Activated T-cell treated with anti-CD3 and anti-CD28 coated beads, Interleukin-2, amount 50 U/mL, for 24 hours (primary cell): ENCODE measurements at regions not wholly inside any gene's neighbourhood (a gene's known extent, or its start where the extent isn't known, plus 50 kb on each side); places are given as distances from the start of the nearest gene placed in this dataset.
"Not testable (repeated sequence)": the region's sequence is repeated elsewhere in the genome, so short reads cannot be mapped to it uniquely, and the experiment has no call there.

Experiments used
- DNase-seq: peaks from one replicate; pipeline ENCODE4 v3.0.0-alpha.2; 2020
- H3K27ac Mint-ChIP-seq: 2 replicates; pipeline ENCODE4 v1.8.0; 2020; ENCODE audit warnings: mild to moderate bottlenecking, mixed read lengths
- H3K27me3 Mint-ChIP-seq: 2 replicates; pipeline ENCODE4 v1.8.0; 2020; ENCODE audit warnings: mixed read lengths
- H3K36me3 Mint-ChIP-seq: 2 replicates; pipeline ENCODE4 v1.8.0; 2020; ENCODE audit warnings: low read depth, mixed read lengths
- H3K4me1 Mint-ChIP-seq: 2 replicates; pipeline ENCODE4 v1.8.0; 2020; ENCODE audit warnings: low read depth, mixed read lengths
- H3K4me3 Mint-ChIP-seq: 2 replicates; pipeline ENCODE4 v1.8.0; 2020; ENCODE audit warnings: mild to moderate bottlenecking, moderate library complexity, mixed read lengths
- H3K9me3 Mint-ChIP-seq: 2 replicates; pipeline ENCODE4 v1.8.0; 2020; ENCODE audit warnings: mixed read lengths

DNA sequence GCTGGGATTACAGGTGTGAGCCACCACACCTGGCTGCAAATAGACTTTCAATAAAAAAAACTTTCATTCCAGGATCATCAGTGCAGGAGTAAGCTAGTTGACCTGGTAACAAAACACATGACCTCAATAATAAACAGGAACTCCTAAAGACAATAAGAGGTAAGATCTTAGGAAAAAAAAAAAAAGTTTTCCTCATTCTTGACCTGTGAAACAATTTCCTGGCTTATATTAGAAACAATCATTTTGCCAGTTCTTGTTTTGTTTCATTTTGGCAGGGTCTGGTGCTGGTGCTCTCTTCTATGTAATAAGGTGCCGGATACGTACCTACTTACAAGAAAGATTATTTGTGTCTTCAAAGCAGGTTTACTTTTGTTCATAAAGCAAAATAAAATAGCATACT is 90.6 kb upstream of the AMN1 start:
- Mint-ChIP-seq H3K27me3 (no peaks in the 10 kb centered on the region), H3K4me3 (no peak overlapping the region), H3K36me3 (no peaks in the 10 kb centered on the region), H3K4me1 (peaks cover 9% of the 10 kb centered on the region), H3K27ac (no peak overlapping the region), H3K9me3 (peaks cover 7% of the 10 kb centered on the region)
- no peak for DNase-seq

- no peak overlapping the region for H3K27ac Mint-ChIP-seq
- no peak for DNase-seq
- H3K9me3 Mint-ChIP-seq = peaks cover under 1% of the 10 kb centered on the region
- no peak overlapping the region for H3K4me3 Mint-ChIP-seq
- H3K36me3 Mint-ChIP-seq = no peaks in the 10 kb centered on the region
- no peaks in the 10 kb centered on the region for H3K27me3 Mint-ChIP-seq
- peaks cover 7% of the 10 kb centered on the region for H3K4me1 Mint-ChIP-seq
Observed at GRCh38 chr12:31818623-31819268, 89.9 kb upstream of the AMN1 start.

- DNase-seq = no peak
- Mint-ChIP-seq H3K27me3 (no peaks in the 10 kb centered on the region), H3K9me3 (no peaks in the 10 kb centered on the region), H3K4me3 (no peak overlapping the region), H3K4me1 (peaks cover 12% of the 10 kb centered on the region), H3K27ac (no peak overlapping the region), H3K36me3 (no peaks in the 10 kb centered on the region)
Observed at GRCh38 chr12:31817120-31817519, 88.3 kb upstream of the AMN1 start.

DNA sequence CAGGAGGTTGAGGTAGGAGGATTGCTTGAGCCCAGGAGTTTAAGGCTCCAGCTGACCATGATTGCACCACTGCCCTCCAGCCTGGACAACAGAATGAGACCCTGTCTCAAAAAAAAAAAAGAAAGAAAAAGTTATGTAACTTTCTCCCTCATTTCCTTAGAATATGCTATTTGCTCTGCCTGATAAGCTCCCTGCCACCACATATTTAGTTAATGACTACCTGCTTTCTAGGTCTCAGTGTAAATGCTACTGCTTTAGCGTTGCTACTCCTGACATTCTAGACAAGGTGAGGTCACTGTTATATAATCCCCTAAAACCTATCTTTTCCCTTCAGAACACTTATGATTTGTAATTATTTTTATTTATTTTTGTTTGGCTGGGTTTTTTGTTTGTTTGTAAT is 86.3 kb upstream of the AMN1 start:
- no peak for DNase-seq
- H3K27ac Mint-ChIP-seq = no peak overlapping the region
- H3K4me1 Mint-ChIP-seq = peaks cover 17% of the 10 kb centered on the region
- no peaks in the 10 kb centered on the region for H3K9me3 Mint-ChIP-seq
- H3K27me3 Mint-ChIP-seq = no peaks in the 10 kb centered on the region
- no peak overlapping the region for H3K4me3 Mint-ChIP-seq
- no peaks in the 10 kb centered on the region for H3K36me3 Mint-ChIP-seq

DNA sequence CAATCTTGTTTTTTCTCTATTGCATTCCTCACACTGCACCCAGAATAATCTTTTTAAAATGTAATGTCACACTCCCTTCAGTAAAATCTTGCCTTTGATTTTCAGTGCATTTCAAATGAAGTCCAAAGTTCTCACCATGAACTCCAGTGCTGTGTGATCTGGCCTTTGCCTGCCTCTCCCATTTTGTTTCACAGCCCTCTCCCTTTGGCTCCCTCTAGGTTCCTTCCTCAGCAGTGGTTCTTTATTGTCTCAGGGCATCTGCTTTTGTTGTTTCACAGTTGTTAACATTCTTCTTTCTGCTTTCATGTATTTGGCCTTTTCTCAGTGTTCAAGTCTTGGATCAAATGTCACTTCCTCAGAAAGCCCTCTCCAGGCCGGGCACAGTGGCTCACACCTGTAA is 84.5 kb upstream of the AMN1 start:
- peaks cover 19% of the 10 kb centered on the region for H3K4me1 Mint-ChIP-seq
- no peaks in the 10 kb centered on the region for H3K27me3 Mint-ChIP-seq
- H3K9me3 Mint-ChIP-seq = no peaks in the 10 kb centered on the region
- no peak overlapping the region for H3K4me3 Mint-ChIP-seq
- H3K36me3 Mint-ChIP-seq = no peaks in the 10 kb centered on the region
- no peak for DNase-seq
- H3K27ac Mint-ChIP-seq = no peak overlapping the region

DNA sequence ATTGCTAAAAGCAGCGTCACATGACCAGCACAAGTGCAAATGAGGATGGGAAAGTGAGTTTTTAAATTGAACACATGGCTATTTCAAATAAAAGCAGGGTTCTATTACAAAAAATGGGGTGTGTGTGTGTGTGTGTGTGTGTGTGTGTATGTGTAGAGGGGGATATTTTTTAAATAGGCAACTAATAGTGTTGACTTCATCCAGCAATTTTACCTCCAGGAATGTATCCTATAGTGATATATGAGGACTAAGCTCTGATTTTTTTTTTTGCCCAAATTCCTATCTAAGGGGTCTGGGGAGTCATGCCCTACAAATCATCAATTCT is 78.9 kb upstream of the AMN1 start:
- Mint-ChIP-seq H3K27me3 (no peaks in the 10 kb centered on the region), H3K36me3 (no peaks in the 10 kb centered on the region), H3K4me3 (no peak overlapping the region), H3K9me3 (peaks cover 3% of the 10 kb centered on the region), H3K27ac (peak overlapping the region; percentile 91), H3K4me1 (peaks cover 50% of the 10 kb centered on the region)
- no peak for DNase-seq

DNA sequence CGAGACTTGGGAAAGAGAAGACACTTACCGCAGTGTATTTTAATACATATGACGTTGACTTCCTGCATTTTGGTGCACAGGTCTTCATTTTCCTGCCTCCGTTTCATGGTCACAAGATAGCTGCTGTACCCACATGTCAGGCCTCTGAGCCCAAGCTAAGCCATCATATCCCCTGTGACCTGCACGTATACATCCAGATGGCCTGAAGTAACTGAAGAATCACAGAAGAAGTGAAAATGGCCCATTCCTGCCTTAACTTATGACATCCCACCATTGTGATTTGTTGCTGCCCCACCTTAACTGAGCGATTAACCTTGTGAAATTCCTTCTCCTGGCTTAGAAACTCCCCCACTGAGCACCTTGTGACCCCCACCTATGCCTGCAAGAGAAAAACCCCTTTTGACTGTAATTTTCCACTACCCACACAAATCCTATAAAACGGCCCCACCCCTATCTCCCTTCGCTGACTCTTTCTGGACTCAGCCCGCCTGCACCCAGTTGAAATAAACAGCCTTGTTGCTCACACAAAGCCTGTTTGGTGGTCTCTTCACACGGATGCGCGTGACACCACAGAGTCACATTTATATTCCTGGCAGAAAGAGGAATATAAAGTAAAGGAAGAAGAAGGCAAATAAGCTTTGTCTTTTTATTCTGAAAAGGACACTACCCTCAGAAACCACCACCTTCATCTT is 78.4 kb upstream of the AMN1 start:
- H3K4me1 Mint-ChIP-seq = peaks cover 50% of the 10 kb centered on the region
- H3K27ac Mint-ChIP-seq = peak overlapping the region; percentile 91
- DNase-seq = peak; percentile 43
- H3K9me3 Mint-ChIP-seq, H3K27me3 Mint-ChIP-seq, H3K36me3 Mint-ChIP-seq: not testable (repeated sequence)
- peak overlapping the region; percentile 61 for H3K4me3 Mint-ChIP-seq

GRCh38 chr12:31805681-31806080 is 76.9 kb upstream of the AMN1 start:
- not testable (repeated sequence) for H3K9me3 Mint-ChIP-seq, DNase-seq, H3K27ac Mint-ChIP-seq

DNA sequence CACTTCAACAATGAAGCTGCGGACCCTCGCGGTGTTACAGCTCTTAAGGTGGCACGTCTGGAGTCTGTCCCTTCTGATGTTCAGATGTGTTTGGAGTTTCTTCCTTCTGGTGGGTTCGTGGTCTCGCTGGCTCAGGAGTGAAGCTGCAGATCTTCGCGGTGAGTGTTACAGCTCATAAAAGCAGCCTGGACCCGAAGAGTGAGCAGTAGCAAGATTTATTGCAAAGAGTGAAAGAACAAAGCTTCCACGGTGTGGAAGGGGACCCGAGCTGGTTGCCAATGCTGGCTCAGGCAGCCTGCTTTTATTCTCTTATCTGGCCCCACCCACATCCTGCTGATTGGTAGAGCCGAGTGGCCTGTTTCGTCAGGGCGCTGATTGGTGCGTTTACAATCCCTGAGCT is 75.9 kb upstream of the AMN1 start:
- Mint-ChIP-seq H3K27ac (peak overlapping the region; percentile 82), H3K4me1 (peaks cover 50% of the 10 kb centered on the region), H3K4me3 (peak overlapping the region; percentile 64)
- not testable (repeated sequence) for H3K9me3 Mint-ChIP-seq, H3K36me3 Mint-ChIP-seq, H3K27me3 Mint-ChIP-seq, DNase-seq

More at GRCh38 chr12:31805681-31806080, 76.9 kb upstream of the AMN1 start:
- not testable (repeated sequence) for H3K27me3 Mint-ChIP-seq, H3K36me3 Mint-ChIP-seq, H3K4me3 Mint-ChIP-seq
- H3K4me1 Mint-ChIP-seq = peaks cover 48% of the 10 kb centered on the region

DNA sequence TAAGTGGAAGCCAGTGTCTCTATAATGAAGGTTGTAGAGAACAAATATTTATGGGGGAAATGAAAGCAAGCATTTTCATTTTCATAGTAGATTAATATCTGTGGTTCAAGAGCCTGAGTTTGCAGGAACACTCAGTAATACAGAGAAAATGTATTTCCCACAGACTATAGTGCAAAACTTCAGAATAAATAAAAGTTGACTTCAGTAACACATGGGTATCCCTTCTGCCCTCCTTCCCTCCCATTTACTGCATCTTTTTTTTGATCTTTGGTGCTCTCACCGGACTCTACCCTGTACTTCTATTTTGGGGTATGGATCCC is 75.3 kb upstream of the AMN1 start:
- Mint-ChIP-seq H3K27me3 (no peaks in the 10 kb centered on the region), H3K9me3 (peaks cover 3% of the 10 kb centered on the region), H3K4me1 (peaks cover 47% of the 10 kb centered on the region), H3K36me3 (peaks cover 4% of the 10 kb centered on the region), H3K4me3 (peak overlapping the region; percentile 64), H3K27ac (peak overlapping the region; percentile 82)
- no peak for DNase-seq

DNA sequence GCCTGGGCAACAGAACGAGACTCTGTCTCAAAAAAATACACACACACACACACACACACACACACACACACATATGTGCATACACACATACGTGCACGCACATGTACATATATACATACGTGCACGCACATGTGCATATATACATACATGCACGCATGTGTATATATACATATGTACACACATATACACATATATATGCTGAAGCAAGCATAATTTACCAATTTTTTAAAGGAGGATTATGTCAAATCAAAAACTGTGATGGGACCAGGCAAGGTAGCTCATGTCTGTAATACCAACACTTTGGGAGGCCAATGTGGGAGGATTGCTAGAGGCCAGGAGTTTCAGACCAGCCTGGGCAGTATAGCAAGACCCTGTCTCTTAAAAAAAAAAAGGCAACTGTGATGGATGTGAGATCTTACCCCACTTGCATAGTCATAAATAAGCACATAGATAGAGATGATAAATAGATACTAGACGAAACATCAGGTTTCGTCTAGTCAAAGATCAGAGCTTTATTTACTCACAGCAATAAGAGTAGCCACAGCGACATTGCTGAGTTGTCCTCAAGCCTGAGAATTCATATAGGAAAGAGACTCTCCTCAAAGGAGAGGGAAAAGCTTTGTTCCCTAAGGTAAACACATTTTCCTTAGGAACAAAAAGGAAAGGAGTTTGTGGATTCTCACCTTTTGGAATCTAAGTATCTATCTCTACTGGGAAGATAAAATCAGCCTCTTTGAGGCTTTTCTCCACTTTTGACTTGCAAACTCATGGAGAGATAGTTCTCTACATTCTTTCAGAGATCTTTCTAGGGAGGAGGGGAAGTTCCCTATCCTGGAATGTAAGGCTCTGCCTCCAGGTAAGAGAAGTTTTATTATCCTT is 74.7 kb upstream of the AMN1 start:
- H3K4me1 Mint-ChIP-seq = peaks cover 47% of the 10 kb centered on the region
- H3K9me3 Mint-ChIP-seq = peaks cover 3% of the 10 kb centered on the region
- H3K27me3 Mint-ChIP-seq = no peaks in the 10 kb centered on the region
- no peak for DNase-seq
- H3K27ac Mint-ChIP-seq = no peak overlapping the region
- H3K36me3 Mint-ChIP-seq = peaks cover 4% of the 10 kb centered on the region
- peak overlapping the region; percentile 19 for H3K4me3 Mint-ChIP-seq

DNA sequence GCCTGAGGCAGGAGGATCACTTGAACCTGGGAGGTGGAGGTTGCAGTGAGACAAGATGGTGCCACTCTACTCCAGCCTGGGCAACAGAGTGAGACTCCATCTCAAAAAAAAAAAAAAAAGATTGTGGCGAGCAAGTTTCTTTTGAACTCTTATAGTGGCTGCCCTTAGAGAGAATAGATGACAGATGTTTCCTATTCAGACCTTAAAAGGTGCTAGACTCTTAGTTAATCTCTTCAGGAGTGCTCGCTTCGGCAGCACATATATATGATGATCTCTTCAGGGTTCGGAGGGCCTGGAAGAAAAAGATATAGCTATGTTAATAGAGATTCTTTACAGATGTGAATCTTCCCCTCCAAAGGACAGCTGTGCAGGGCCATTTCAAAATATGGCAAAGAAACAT is 73.1 kb upstream of the AMN1 start:
- peaks cover 4% of the 10 kb centered on the region for H3K36me3 Mint-ChIP-seq
- no peak overlapping the region for H3K4me3 Mint-ChIP-seq
- H3K27ac Mint-ChIP-seq = no peak overlapping the region
- DNase-seq = no peak
- H3K9me3 Mint-ChIP-seq = peaks cover 3% of the 10 kb centered on the region
- peaks cover 43% of the 10 kb centered on the region for H3K4me1 Mint-ChIP-seq
- no peaks in the 10 kb centered on the region for H3K27me3 Mint-ChIP-seq

- no peaks in the 10 kb centered on the region for H3K9me3 Mint-ChIP-seq
- H3K4me3 Mint-ChIP-seq = peak overlapping the region; percentile 1
- peaks cover 29% of the 10 kb centered on the region for H3K4me1 Mint-ChIP-seq
- peaks cover 4% of the 10 kb centered on the region for H3K36me3 Mint-ChIP-seq
- DNase-seq = no peak
- no peaks in the 10 kb centered on the region for H3K27me3 Mint-ChIP-seq
- H3K27ac Mint-ChIP-seq = peak overlapping the region; percentile 50
Observed at GRCh38 chr12:31797230-31797872, 68.5 kb upstream of the AMN1 start.

- Mint-ChIP-seq H3K27me3 (no peaks in the 10 kb centered on the region), H3K4me1 (peaks cover 27% of the 10 kb centered on the region), H3K27ac (no peak overlapping the region), H3K4me3 (no peak overlapping the region), H3K9me3 (no peaks in the 10 kb centered on the region), H3K36me3 (no peaks in the 10 kb centered on the region)
- no peak for DNase-seq
Observed at GRCh38 chr12:31796270-31796951, 67.6 kb upstream of the AMN1 start.
